ENCODE measurements at regions not wholly inside any gene's neighbourhood (a gene's known extent, or its start where the extent isn't known, plus 50 kb on each side); places are given as distances from the start of the nearest gene placed in this dataset.
"Not testable (repeated sequence)": the region's sequence is repeated elsewhere in the genome, so short reads cannot be mapped to it uniquely, and the experiment has no call there.

DNA sequence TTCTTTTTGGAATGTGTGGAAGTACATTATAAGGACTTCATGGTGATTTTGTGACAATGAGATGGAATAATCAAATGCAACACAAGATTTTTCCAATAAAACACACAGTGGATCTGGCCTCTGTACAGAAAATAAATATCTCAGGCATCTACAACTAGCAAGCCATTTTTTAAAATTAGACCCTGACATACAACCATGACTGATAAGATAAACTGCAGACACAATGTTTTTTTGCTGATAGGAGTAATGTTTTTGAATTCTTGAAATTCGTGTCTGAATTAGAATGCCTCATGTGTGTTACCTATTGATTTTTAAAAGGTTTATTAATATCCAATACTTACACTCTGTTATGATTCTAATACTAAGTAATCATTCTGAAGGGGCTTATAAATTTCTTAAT is 328.1 kb downstream of the HGF start:
- no peak for DNase-seq
- intact Hi-C loops (cut with micrococcal nuclease), result no loop called here
- Mint-ChIP-seq H3K4me3 (no peak overlapping the region), H3K9me3 (peaks cover 6% of the 10 kb centered on the region), H3K36me3 (ENCODE audit: low read depth) (no peaks in the 10 kb centered on the region), H3K27ac (no peak overlapping the region), H3K4me1 (no peaks in the 10 kb centered on the region), H3K27me3 (no peaks in the 10 kb centered on the region)

DNA sequence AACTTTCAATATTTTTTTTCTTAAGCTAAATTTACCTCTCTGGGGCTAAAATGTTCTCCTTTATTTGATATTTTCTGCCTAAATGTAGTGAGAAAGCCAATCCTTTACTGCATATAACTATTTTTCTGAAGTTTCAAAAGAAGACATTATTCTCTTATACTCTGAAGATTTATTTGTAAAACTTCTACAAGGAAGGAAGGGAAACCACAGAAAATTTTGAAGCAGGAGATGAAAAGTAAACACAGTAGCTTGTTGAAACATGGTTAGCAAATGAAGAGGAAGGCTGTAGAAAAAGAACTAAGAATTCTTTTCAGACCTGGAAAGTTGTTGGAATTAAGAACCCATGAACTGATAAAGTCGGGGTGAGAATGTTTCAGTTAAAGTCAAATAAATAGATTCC is 330.3 kb downstream of the HGF start:
- H3K4me3 Mint-ChIP-seq, result no peak overlapping the region
- peaks cover 6% of the 10 kb centered on the region for H3K9me3 Mint-ChIP-seq
- no peaks in the 10 kb centered on the region for H3K4me1 Mint-ChIP-seq
- DNase-seq, result no peak
- intact Hi-C loops (cut with micrococcal nuclease), result no loop called here
- H3K27me3 Mint-ChIP-seq, result no peaks in the 10 kb centered on the region
- no peak overlapping the region for H3K27ac Mint-ChIP-seq
- H3K36me3 Mint-ChIP-seq (ENCODE audit: low read depth), result no peaks in the 10 kb centered on the region

DNA sequence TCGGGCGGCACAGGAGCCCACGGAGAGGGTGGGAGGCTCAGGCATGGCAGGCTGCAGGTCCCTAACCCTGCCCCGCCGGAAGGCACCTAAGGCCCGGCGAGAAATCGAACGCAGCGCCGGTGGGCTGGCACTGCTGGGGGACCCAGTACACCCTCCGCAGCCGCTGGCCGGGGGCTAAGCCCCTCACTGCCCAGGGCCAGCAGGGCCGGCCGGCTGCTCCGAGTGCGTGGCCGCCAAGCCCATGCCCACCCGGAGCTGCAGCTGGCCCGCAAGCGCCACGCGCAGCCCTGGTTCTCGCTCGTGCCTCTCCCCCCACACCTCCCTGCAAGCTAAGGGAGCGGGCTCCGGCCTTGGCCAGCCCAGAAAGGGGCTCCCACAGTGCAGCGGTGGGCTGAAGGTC is 332.7 kb downstream of the HGF start:
- DNase-seq; H3K4me3 Mint-ChIP-seq; H3K27me3 Mint-ChIP-seq; intact Hi-C loops (cut with micrococcal nuclease); H3K36me3 Mint-ChIP-seq (ENCODE audit: low read depth); H3K27ac Mint-ChIP-seq; H3K4me1 Mint-ChIP-seq; H3K9me3 Mint-ChIP-seq: not testable (repeated sequence)

DNA sequence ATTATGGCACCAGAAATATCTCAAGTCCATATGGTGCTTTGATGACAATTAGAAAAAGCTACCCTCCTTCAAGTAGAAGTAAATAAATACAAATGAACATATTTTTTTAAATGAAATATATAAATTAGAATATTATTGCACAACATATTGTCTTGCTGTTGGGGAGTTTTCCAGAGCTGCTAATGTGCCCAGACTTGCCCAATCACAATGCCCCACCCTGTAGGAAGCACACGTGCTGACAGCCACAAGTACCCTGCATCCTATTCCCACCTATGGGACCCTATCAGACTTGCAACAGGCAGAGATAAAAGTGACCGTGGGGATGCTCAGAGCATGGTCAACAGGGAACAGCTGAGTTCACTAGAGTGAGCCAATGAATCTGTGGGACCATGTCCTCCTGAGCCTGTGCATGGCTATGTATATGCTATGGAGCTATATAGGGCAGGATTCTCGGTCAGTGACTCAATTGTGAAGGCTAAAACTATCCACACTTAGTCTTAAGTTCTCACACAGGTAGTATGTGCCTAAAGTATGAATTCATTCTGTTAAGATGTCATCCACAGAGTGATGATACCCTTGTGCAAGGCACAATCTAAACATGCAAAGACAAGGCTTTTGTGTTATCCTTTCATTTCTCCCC is 336.0 kb downstream of the HGF start:
- Mint-ChIP-seq H3K27ac (no peak overlapping the region), H3K4me1 (no peaks in the 10 kb centered on the region), H3K36me3 (ENCODE audit: low read depth) (no peaks in the 10 kb centered on the region), H3K27me3 (no peaks in the 10 kb centered on the region), H3K4me3 (no peak overlapping the region), H3K9me3 (peaks cover 6% of the 10 kb centered on the region)
- intact Hi-C loops (cut with micrococcal nuclease), result no loop called here
- no peak for DNase-seq

DNA sequence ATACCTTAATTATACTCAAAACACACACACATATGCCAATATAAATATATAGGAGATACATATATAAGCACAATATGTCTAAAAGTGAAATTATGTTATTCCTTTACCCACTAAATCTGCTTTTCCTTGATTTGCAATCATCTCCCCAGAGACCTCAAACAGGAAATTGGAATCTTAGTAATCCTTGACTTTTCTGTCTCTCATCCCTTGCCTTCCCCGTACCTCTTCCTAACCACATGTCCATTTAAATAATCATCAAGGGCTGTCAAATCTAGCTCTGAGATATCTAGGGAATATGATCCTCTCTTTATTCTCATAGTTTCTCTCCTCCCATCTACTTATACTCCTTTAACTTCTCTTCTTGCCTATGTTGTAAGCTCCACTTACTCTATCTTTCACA is 336.6 kb downstream of the HGF start:
- no peak for DNase-seq
- intact Hi-C loops (cut with micrococcal nuclease), result no loop called here
- Mint-ChIP-seq H3K9me3 (peaks cover 6% of the 10 kb centered on the region), H3K4me1 (no peaks in the 10 kb centered on the region), H3K36me3 (ENCODE audit: low read depth) (no peaks in the 10 kb centered on the region), H3K4me3 (no peak overlapping the region), H3K27ac (no peak overlapping the region), H3K27me3 (no peaks in the 10 kb centered on the region)

DNA sequence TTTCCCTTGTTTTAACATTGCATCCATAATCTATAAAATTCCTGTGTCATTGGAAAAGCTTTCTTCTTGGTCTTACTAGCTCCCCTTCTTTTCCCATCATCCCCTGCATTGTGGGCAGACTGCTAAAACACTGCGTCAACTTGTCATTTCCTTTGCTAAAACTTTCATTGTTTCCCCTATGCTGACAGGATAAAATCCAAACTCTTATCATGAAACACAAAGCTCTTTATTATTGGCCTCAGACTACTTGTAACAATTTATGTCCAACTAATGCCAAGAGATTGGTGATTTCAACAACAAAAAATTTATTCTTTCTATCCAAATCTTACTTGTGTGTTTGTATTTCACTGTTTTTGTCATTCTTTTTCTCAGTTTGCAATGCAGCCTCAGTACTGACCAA is 339.1 kb downstream of the HGF start:
- intact Hi-C loops (cut with micrococcal nuclease), result no loop called here
- no peaks in the 10 kb centered on the region for H3K36me3 Mint-ChIP-seq (ENCODE audit: low read depth)

DNA sequence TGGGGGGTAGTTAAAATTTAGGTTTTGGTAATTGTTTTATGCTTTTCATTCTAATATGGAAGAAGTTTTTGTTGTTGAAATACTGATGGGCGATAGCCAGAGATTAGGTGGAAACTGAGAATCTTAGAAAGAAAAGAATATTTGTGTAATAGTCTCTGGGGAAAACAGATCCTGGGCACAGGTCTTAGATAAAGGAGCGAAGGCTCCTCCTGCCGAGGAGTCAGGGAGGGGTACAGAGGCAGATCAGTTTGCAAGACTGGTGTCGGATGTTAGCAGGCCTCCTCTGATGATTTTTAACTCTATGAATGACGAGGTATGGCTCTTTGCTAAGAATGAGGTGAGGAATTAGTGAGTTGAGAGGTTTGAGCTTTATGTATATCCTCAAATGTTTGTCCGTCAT is 339.7 kb downstream of the HGF start:
- H3K27me3 Mint-ChIP-seq, result no peaks in the 10 kb centered on the region
- no peaks in the 10 kb centered on the region for H3K4me1 Mint-ChIP-seq
- DNase-seq, result no peak
- no peak overlapping the region for H3K27ac Mint-ChIP-seq
- no peaks in the 10 kb centered on the region for H3K36me3 Mint-ChIP-seq (ENCODE audit: low read depth)
- intact Hi-C loops (cut with micrococcal nuclease), result no loop called here
- H3K4me3 Mint-ChIP-seq, result no peak overlapping the region
- no peaks in the 10 kb centered on the region for H3K9me3 Mint-ChIP-seq

More for the DNA sequence above, 339.1 kb downstream of the HGF start:
- no peak overlapping the region for H3K27ac Mint-ChIP-seq
- no peaks in the 10 kb centered on the region for H3K4me1 Mint-ChIP-seq
- H3K9me3 Mint-ChIP-seq, result no peaks in the 10 kb centered on the region
- H3K4me3 Mint-ChIP-seq, result no peak overlapping the region
- DNase-seq, result no peak
- H3K27me3 Mint-ChIP-seq, result no peaks in the 10 kb centered on the region

DNA sequence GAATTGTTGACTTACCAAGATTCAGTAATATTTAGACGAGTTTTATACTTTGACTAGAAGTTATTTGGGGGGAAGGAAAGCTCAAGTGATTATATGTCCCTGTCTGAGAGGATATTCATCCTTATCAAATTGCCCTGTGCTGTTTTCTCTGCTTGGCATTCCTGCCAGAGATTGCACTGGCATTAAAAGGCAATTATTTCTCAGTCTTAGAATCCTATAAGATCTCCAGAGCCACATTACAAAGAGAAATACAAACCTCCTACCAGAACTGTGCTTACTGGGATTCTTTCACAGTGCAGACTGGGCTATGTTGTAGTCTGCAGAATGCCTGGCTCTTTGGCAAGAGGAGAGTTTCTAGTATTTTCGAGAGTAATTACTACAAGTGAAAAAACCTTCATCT is 342.4 kb downstream of the HGF start:
- H3K4me3 Mint-ChIP-seq, result no peak overlapping the region
- H3K4me1 Mint-ChIP-seq, result no peaks in the 10 kb centered on the region
- H3K27me3 Mint-ChIP-seq, result no peaks in the 10 kb centered on the region
- DNase-seq, result no peak
- no peaks in the 10 kb centered on the region for H3K9me3 Mint-ChIP-seq
- H3K27ac Mint-ChIP-seq, result no peak overlapping the region
- no peaks in the 10 kb centered on the region for H3K36me3 Mint-ChIP-seq (ENCODE audit: low read depth)
- intact Hi-C loops (cut with micrococcal nuclease), result no loop called here

DNA sequence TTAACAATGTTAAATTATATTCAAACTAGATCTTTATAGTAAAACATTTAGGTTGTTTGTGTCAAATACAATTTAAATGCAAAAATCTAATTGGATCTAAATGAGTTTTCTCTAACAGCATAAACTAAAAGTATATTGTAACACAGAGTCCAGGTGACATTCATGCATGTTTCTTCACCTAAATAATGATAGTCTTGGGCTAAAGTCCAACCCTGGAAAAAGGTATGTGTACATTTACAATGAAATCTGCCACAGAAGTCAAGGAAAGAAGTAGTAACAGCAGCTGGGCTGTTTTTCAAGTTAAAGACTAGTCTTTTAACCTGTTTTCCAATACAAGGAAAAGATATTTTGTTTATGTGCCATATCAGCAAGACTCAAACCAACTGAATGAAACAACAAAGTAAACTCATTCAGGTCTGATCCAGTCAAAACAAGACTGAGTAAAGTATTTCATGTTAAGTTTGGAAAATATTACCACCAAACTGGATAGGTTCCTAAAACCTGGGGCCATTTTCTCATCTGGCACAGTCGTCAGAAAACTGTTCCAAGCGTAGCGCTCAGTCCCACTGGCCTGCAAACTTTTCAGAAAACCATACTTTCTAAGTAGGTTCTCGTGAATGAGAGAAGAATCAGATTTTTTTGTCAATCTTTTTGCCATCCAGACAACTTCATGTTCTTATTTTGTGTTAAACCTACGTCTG is 349.2 kb downstream of the HGF start:
- Mint-ChIP-seq H3K9me3 (no peaks in the 10 kb centered on the region), H3K27ac (no peak overlapping the region), H3K27me3 (no peaks in the 10 kb centered on the region), H3K36me3 (ENCODE audit: low read depth) (no peaks in the 10 kb centered on the region), H3K4me3 (no peak overlapping the region), H3K4me1 (no peaks in the 10 kb centered on the region)
- DNase-seq, result no peak
- intact Hi-C loops (cut with micrococcal nuclease), result no loop called here

DNA sequence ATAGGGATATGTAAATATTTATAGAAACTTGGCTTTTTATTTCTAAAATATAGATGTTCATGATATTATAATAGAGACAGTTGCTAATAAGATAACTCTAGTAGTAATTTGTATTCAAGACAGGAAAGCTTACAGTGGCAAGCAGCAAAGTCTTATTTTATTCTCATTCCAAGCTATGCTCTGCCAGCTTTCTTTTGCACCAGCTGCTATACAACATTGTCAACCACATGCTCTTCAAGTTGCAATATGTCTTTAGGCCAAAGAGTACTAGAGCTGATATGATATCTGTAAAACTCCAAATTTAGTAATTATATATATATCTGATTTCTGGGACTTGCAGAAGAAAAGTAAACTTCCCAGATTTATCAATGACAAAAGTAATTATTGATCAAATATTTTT is 350.1 kb downstream of the HGF start:
- H3K4me3 Mint-ChIP-seq, result no peak overlapping the region
- H3K9me3 Mint-ChIP-seq, result no peaks in the 10 kb centered on the region
- no peak overlapping the region for H3K27ac Mint-ChIP-seq
- intact Hi-C loops (cut with micrococcal nuclease), result no loop called here
- no peaks in the 10 kb centered on the region for H3K4me1 Mint-ChIP-seq
- no peaks in the 10 kb centered on the region for H3K27me3 Mint-ChIP-seq
- DNase-seq, result no peak
- no peaks in the 10 kb centered on the region for H3K36me3 Mint-ChIP-seq (ENCODE audit: low read depth)

DNA sequence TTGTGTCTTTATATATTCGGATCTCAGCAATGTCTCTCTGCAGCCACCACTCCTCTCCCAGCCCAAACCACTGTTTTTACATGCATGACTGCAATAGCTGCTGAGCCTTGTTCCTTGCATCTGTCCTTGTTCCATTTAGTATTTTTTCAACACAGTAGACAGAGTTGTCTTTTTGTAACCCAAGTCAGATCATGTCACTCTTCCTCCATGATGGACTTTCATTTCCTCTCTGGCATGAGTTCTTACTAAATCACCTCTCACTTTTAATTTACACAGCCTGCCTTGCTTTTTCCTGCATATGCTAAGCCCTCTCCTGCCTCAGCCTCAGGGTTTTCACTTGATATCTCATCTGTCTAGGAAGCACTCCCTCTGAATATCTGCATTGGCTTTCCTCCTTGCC is 353.2 kb downstream of the HGF start:
- H3K4me3 Mint-ChIP-seq, result no peak overlapping the region
- no peak for DNase-seq
- no peaks in the 10 kb centered on the region for H3K4me1 Mint-ChIP-seq
- intact Hi-C loops (cut with micrococcal nuclease), result no loop called here
- no peaks in the 10 kb centered on the region for H3K9me3 Mint-ChIP-seq
- H3K36me3 Mint-ChIP-seq (ENCODE audit: low read depth), result no peaks in the 10 kb centered on the region
- no peaks in the 10 kb centered on the region for H3K27me3 Mint-ChIP-seq
- no peak overlapping the region for H3K27ac Mint-ChIP-seq

DNA sequence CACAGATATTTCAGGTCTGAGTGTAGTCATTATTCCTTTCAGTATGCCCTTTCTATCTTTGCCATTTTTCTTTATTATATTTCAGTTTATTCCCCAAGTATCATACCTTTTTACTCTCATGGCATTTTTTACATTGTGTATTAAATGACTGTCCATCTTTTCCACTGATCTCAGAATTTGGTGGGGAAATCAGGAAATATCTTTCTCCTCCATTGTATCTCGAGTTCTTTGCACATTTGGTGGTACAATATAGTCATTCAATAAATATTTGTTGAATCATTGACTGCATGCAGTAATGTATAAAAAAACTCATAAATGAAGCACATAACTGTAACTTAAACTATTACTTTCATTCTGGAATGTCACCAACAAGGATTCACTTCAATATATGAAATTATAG is 354.7 kb downstream of the HGF start:
- Mint-ChIP-seq H3K4me1 (no peaks in the 10 kb centered on the region), H3K36me3 (ENCODE audit: low read depth) (no peaks in the 10 kb centered on the region)
- intact Hi-C loops (cut with micrococcal nuclease), result no loop called here

DNA sequence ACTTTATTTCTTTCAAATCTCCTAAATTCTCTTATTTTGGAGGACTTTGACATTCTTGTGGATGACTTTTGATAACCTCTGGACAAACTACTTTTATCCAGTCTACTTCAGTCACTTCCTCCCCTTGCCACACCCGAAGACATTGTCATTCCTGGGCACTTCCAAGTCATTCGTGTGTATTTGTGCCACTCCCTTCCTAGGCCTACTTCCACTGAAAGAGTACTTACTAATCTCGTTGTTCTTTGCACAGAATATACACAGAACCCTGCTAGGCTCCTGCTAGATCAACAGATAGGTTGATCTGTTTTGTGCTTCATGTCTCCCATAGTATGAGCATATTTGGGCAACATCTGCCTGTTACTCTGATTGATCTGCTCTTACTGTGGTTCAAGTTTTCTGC is 355.4 kb downstream of the HGF start:
- Mint-ChIP-seq H3K36me3 (ENCODE audit: low read depth) (no peaks in the 10 kb centered on the region), H3K4me1 (no peaks in the 10 kb centered on the region), H3K4me3 (no peak overlapping the region), H3K27me3 (no peaks in the 10 kb centered on the region), H3K9me3 (no peaks in the 10 kb centered on the region), H3K27ac (no peak overlapping the region)
- intact Hi-C loops (cut with micrococcal nuclease), result no loop called here
- DNase-seq, result no peak

More for the DNA sequence above, 354.7 kb downstream of the HGF start:
- H3K9me3 Mint-ChIP-seq, result no peaks in the 10 kb centered on the region
- no peaks in the 10 kb centered on the region for H3K27me3 Mint-ChIP-seq
- no peak overlapping the region for H3K27ac Mint-ChIP-seq
- no peak for DNase-seq
- no peak overlapping the region for H3K4me3 Mint-ChIP-seq

DNA sequence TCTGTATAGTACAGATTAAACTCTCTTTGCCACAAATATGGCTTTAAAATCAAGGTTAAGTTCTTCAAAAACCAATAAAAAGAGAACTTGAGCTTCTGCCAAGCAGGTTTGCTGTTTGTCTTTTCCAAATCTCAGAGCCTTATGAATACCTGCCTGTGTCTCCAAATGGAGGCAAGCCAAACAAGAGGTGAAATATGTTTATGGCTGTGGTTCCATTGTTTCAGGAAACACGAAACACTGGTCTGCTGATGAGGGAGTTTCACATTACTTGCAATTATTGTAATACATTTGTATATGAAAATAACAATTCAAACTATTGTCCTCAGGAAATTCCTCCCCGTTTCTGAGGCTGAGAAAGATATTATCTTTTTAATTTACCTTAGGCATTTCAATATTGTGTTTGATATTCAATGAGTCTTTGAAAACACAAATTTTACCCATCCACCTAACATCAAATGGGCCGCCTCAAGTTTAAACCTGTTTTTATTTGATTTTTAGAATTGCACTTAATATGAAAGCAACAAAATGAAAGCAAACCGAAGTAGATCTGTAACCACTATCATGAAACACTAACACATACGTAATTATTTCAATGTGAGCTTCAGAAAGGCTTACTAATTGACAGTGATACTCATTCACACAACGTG is 359.3 kb downstream of the HGF start:
- Mint-ChIP-seq H3K27ac (no peak overlapping the region), H3K27me3 (no peaks in the 10 kb centered on the region), H3K9me3 (no peaks in the 10 kb centered on the region), H3K4me1 (no peaks in the 10 kb centered on the region), H3K4me3 (no peak overlapping the region), H3K36me3 (ENCODE audit: low read depth) (no peaks in the 10 kb centered on the region)
- intact Hi-C loops (cut with micrococcal nuclease), result no loop called here
- no peak for DNase-seq
